HG03095 (cell line): ENCODE measurements at regions not wholly inside any gene's neighbourhood (a gene's known extent, or its start where the extent isn't known, plus 50 kb on each side); places are given as distances from the start of the nearest gene placed in this dataset.

Source experiments
- ATAC-seq: cut with Tn5 transposase; IDR thresholded peaks from one replicate; pipeline ENCODE4 v1.9.1; 2021; ENCODE audit warnings: moderate library complexity; ENCODE audit not compliant: unreplicated experiment

- no peak for ATAC-seq
These were observed 127.1 kb upstream of the ANO3 start for GRCh38 chr11:26204839-26205238.

- no peak for ATAC-seq
These were observed 112.5 kb upstream of the ANO3 start for GRCh38 chr11:26219183-26220117.

GRCh38 chr11:26225646-26226045 lies 106.3 kb upstream of the ANO3 start:
- ATAC-seq = no peak

GRCh38 chr11:26227301-26227746 lies 104.6 kb upstream of the ANO3 start:
- ATAC-seq = peak; percentile 89

GRCh38 chr11:26227883-26228502 lies 103.9 kb upstream of the ANO3 start:
- no peak for ATAC-seq

- no peak for ATAC-seq
These were observed 103.2 kb upstream of the ANO3 start for GRCh38 chr11:26228778-26229177.

- ATAC-seq = no peak
These were observed 102.7 kb upstream of the ANO3 start for GRCh38 chr11:26229257-26229656.

- ATAC-seq = no peak
These were observed 101.9 kb upstream of the ANO3 start for GRCh38 chr11:26229981-26230380.

- no peak for ATAC-seq
These were observed 100.7 kb upstream of the ANO3 start for GRCh38 chr11:26231252-26231661.

GRCh38 chr11:26234451-26234850 lies 97.5 kb upstream of the ANO3 start:
- ATAC-seq = no peak

GRCh38 chr11:26243426-26243825 lies 88.5 kb upstream of the ANO3 start:
- no peak for ATAC-seq

- no peak for ATAC-seq
These were observed 87.7 kb upstream of the ANO3 start for GRCh38 chr11:26244207-26244606.

GRCh38 chr11:26245046-26245445 lies 86.9 kb upstream of the ANO3 start:
- ATAC-seq = no peak

- ATAC-seq = no peak
These were observed 84.6 kb upstream of the ANO3 start for GRCh38 chr11:26247340-26247739.

GRCh38 chr11:26248661-26249060 lies 83.3 kb upstream of the ANO3 start:
- no peak for ATAC-seq

- no peak for ATAC-seq
These were observed 77.6 kb upstream of the ANO3 start for GRCh38 chr11:26254378-26254777.

GRCh38 chr11:26263769-26264168 lies 68.2 kb upstream of the ANO3 start:
- ATAC-seq = no peak

- ATAC-seq = no peak
These were observed 67.7 kb upstream of the ANO3 start for GRCh38 chr11:26264266-26264665.

GRCh38 chr11:26268980-26269660 lies 62.8 kb upstream of the ANO3 start:
- no peak for ATAC-seq

GRCh38 chr11:26271666-26272065 lies 60.3 kb upstream of the ANO3 start:
- no peak for ATAC-seq

- ATAC-seq = peak; percentile 86
These were observed 55.0 kb upstream of the ANO3 start for GRCh38 chr11:26276798-26277424.
